Osteocyte (in vitro differentiated cells): ENCODE measurements at regions not wholly inside any gene's neighbourhood (a gene's known extent, or its start where the extent isn't known, plus 50 kb on each side); places are given as distances from the start of the nearest gene placed in this dataset.
"Not testable (repeated sequence)": the region's sequence is repeated elsewhere in the genome, so short reads cannot be mapped to it uniquely, and the experiment has no call there.

ENCODE experiments used
- DNase-seq: peaks from one replicate; pipeline ENCODE4 v3.0.0; 2021; ENCODE audit warnings: mixed read lengths; ENCODE audit not compliant: unreplicated experiment; ENCODE audit errors: extremely low spot score
- H3K27ac Mint-ChIP-seq: one replicate; pipeline ENCODE4 v1.8.0; 2021; ENCODE audit warnings: mild to moderate bottlenecking, mixed read lengths; ENCODE audit not compliant: unreplicated experiment
- H3K27me3 Mint-ChIP-seq: one replicate; pipeline ENCODE4 v1.8.0; 2021; ENCODE audit warnings: mixed read lengths; ENCODE audit not compliant: unreplicated experiment
- H3K36me3 Mint-ChIP-seq: one replicate; pipeline ENCODE4 v1.8.0; 2021; ENCODE audit warnings: mixed read lengths; ENCODE audit not compliant: unreplicated experiment
- H3K4me1 Mint-ChIP-seq: one replicate; pipeline ENCODE4 v1.8.0; 2021; ENCODE audit warnings: mixed read lengths; ENCODE audit not compliant: unreplicated experiment
- H3K4me3 Mint-ChIP-seq: one replicate; pipeline ENCODE4 v1.8.0; 2021; ENCODE audit warnings: mild to moderate bottlenecking, moderate library complexity, mixed read lengths; ENCODE audit not compliant: unreplicated experiment
- H3K9me3 Mint-ChIP-seq: one replicate; pipeline ENCODE4 v1.8.0; 2021; ENCODE audit warnings: mixed read lengths; ENCODE audit not compliant: unreplicated experiment
- CTCF ChIP-seq: fragments of 200-600 bp; sonication (generic); IDR thresholded peaks from 2 replicates; pipeline ENCODE4 v1.5.0; 2021; ENCODE audit warnings: antibody characterized with exemption, mild to moderate bottlenecking, moderate library complexity

GRCh38 chr5:118479285-118479684 lies 509.1 kb downstream of the DTWD2 start:
- no peak overlapping the region for H3K4me3 Mint-ChIP-seq
- TF ChIP-seq CTCF: no peak

DNA sequence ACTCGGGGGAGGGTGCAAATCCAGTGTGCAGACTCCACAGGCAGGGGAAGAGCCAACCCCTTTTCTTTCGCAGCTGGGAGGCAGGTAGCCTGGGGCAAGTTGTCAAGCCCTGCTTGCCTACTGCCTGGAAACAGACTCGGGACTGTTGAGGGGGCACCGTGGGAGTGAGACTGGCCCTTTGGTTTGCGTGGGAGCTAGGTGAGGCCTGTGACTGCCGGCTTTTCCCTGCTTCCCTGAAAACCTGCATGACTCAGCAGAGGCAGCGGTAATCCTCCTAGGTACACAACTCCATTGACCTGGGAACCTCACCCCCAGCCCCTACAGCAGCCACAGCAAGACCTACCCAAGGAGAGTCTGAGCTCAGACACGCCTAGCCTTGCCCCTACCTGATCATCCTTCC lies 509.5 kb downstream of the DTWD2 start:
- no peak for DNase-seq
- no peaks in the 10 kb centered on the region for H3K4me1 Mint-ChIP-seq
- peaks cover 20% of the 10 kb centered on the region for H3K9me3 Mint-ChIP-seq
- H3K4me3 Mint-ChIP-seq: no peak overlapping the region
- no peaks in the 10 kb centered on the region for H3K27me3 Mint-ChIP-seq
- H3K36me3 Mint-ChIP-seq: no peaks in the 10 kb centered on the region
- no peak for TF ChIP-seq CTCF
- no peak overlapping the region for H3K27ac Mint-ChIP-seq

More at GRCh38 chr5:118479285-118479684, 509.1 kb downstream of the DTWD2 start:
- H3K4me1 Mint-ChIP-seq: no peaks in the 10 kb centered on the region
- peaks cover 20% of the 10 kb centered on the region for H3K9me3 Mint-ChIP-seq
- no peaks in the 10 kb centered on the region for H3K27me3 Mint-ChIP-seq
- H3K36me3 Mint-ChIP-seq: no peaks in the 10 kb centered on the region
- no peak for DNase-seq
- no peak overlapping the region for H3K27ac Mint-ChIP-seq

GRCh38 chr5:118468085-118468484 lies 520.3 kb downstream of the DTWD2 start:
- no peak for TF ChIP-seq CTCF
- no peaks in the 10 kb centered on the region for H3K4me1 Mint-ChIP-seq
- no peaks in the 10 kb centered on the region for H3K36me3 Mint-ChIP-seq

GRCh38 chr5:118467103-118467502 lies 521.2 kb downstream of the DTWD2 start:
- Mint-ChIP-seq H3K27ac (no peak overlapping the region), H3K27me3 (peaks cover 3% of the 10 kb centered on the region), H3K36me3 (no peaks in the 10 kb centered on the region), H3K4me1 (no peaks in the 10 kb centered on the region), H3K4me3 (no peak overlapping the region), H3K9me3 (no peaks in the 10 kb centered on the region)
- DNase-seq: no peak
- no peak for TF ChIP-seq CTCF

More at GRCh38 chr5:118468085-118468484, 520.3 kb downstream of the DTWD2 start:
- Mint-ChIP-seq H3K4me3 (no peak overlapping the region), H3K27me3 (peaks cover 4% of the 10 kb centered on the region), H3K27ac (no peak overlapping the region), H3K9me3 (no peaks in the 10 kb centered on the region)
- DNase-seq: no peak

DNA sequence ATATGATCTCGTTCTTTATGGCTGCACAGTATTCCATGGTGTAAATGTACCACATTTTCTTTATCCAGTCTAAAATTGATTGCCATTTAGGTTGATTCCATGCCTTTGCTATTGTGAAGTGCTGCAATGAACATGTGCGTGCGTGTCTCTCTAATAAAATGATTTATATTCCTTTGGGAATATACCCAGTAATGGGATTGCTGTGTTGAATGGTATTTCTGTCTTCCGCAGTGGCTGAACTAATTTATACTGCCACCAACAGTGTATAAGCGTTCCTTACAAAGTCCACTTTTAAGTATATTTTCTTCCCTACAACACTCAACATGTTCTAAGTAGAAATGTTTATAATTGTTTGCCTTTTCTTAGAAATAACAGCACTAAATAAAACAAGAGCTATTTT lies 521.9 kb downstream of the DTWD2 start:
- no peak for DNase-seq
- H3K36me3 Mint-ChIP-seq: no peaks in the 10 kb centered on the region
- H3K4me1 Mint-ChIP-seq: peaks cover 5% of the 10 kb centered on the region
- peaks cover 3% of the 10 kb centered on the region for H3K27me3 Mint-ChIP-seq
- TF ChIP-seq CTCF: no peak
- no peak overlapping the region for H3K27ac Mint-ChIP-seq
- H3K4me3 Mint-ChIP-seq: no peak overlapping the region
- H3K9me3 Mint-ChIP-seq: no peaks in the 10 kb centered on the region

- DNase-seq, H3K4me3 Mint-ChIP-seq, H3K36me3 Mint-ChIP-seq, H3K4me1 Mint-ChIP-seq, H3K27me3 Mint-ChIP-seq, H3K9me3 Mint-ChIP-seq: not testable (repeated sequence)
- peak overlapping the region; percentile 13 for H3K27ac Mint-ChIP-seq
Observed at GRCh38 chr5:118462276-118462675, 526.1 kb downstream of the DTWD2 start.
